Daoy (cell line): ENCODE measurements at regions not wholly inside any gene's neighbourhood (a gene's known extent, or its start where the extent isn't known, plus 50 kb on each side); places are given as distances from the start of the nearest gene placed in this dataset.
A peak's percentile ranks its signal among the peaks of the same experiment; 100 is the strongest.

Source experiments
- DNase-seq: peaks from one replicate; pipeline ENCODE4 v3.0.0-alpha.2; 2015; ENCODE audit warnings: low read depth

DNA sequence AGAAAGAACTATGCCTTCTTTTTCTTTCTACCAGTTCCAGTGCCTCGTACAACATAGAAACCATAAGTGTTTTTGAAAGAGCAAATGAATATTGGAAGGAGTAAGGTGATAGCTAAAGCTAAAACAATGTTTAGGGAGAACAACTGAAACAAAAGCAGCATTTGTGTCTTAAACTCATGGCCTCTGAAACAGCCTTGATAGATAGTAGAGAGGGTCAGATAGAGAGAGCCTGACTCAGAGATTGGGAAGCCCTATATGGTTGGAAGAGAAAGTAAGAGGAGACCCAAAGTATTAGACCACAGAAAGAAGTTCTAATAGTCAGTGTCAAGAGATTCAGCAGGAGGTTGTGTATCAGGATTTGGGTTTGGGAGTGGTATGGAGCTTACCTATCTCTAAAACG, 79.6 kb upstream of the IFNG-AS1 start:
- DNase-seq: peak; percentile 29

DNA sequence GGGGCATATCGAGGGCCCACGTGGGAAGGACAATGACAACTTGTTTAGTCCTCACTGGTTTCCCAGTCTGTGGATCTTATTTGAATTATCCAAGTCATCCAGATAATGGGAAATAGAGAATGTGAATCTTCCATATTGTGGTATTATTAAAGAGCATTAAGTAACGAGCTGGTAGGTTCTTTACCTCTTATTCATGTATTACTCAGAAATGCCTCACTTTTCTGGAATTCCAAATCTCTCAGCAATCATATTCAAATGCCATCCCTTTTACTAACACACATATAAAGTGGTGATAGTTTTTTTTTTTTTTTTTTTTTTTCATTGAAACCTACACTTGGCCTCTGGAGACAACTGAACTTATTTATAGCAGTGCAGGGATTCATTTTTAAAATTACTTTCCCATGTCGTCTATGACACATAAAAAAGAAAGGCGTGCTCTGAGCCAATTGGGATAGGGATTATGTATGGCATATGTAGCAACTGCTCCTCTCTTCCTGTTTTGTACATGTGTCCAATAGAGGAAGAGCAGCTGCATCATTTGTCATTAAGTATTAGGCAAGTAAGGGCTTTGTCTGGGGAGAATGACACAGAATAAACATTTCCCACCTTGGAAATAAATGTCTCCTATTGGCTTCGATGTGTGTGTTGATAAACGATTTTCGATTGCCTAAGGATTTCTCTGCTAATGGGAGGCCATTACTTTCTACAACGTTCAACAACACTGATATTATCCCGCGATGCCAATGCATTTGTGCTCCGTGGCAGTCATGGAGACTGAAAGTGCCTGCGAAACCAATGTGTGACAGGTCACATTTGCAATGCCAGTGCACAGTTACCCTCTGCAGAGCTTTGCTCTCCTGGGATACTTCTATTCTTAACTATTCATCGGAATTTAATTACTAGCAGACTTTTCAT, 78.6 kb upstream of the IFNG-AS1 start:
- DNase-seq: peak; percentile 78

- no peak for DNase-seq
These were observed 78.0 kb upstream of the IFNG-AS1 start for GRCh38 chr12:67911275-67911600.

DNA sequence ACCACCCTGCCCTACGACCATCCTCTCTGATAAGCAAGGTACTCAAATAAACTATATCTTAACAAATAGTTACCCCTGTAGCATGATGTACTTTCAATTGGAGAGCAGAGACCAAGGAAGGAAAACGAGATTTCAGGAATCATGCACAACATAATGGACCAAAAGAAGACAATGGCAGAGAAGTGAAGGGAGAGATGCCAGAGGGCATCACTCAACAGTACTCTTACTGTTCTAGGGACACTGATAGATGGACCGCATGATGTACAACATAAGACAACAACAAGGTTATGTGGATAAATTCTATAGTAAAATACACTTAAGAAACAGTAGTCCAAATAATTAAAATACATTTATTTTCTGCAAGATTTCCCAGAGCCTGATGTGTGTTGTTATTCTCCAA, 77.5 kb upstream of the IFNG-AS1 start:
- no peak for DNase-seq

DNA sequence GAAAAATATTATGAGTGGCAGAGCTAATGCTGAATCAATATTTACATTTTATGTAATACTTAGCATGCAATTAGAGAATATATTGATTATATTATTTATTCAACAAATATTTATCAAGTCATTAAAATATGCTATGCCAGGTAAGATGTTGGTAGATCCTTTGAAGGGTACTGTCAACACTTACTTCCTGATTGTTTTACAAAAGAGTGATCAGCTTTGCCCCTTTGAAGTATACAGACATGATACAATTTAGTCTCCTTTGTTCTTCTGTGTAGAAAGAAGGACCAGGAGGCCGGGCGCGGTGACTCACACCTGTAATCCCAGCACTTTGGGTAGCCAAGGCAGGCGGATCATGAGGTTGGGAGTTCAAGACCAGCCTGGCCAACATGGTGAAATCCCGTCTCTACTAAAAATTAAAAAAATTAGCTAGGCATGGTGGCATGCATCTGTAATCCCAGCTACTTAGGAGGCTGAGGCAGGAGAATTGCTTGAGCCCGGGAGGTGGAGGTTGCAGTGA, 73.9 kb upstream of the IFNG-AS1 start:
- DNase-seq: no peak

DNA sequence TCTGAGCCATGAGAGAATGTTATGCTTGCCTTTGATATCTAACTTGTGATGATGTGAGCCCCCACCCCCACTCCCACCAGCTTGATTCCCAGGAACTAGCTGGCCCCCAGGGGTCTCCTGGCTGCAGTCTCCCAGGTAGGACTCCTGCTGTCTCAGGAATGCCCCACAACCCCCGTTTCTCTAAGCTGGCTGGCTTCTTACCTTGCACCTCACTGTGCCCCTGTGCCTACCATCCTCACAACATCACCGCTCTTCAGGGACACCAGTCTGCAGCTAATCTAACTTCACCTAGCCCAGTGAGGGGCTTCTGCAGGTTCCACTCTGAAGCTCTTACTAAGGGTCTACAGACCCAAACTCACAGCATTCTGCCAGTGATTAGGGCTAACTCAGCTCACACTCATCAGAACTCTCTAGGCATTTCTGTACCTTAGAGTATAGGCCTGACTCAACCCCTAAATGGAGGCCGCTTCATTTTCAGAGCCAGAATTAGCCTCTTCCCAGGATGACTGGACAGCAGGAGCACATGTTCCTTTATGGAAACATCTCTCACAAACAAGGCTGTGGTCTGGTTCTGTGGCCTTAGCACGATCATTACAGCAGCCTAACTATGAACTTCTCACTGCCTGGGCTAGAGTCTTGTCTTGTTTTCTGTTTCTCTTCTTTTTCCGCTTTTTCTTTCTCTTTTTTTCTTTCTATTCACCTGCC, 72.8 kb upstream of the IFNG-AS1 start:
- peak; percentile 20 for DNase-seq

DNA sequence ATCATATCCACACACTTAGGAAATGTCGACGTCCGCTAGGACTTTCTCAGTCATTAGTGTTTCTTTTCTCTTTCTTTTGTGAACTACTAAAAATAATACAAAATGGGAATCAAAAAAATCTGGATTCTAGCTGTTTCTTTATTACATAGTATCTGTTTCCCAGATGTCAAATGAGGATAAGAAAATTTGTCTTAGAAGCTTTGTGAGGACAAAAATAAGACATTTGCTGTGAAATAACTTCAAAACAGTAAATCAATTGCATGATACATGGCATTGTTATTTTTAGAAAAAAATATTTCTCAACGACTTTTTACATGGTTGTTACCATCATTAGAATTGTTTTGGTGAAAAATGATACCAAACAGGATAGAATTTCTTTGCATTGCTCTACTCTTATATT, 71.4 kb upstream of the IFNG-AS1 start:
- DNase-seq: no peak

DNA sequence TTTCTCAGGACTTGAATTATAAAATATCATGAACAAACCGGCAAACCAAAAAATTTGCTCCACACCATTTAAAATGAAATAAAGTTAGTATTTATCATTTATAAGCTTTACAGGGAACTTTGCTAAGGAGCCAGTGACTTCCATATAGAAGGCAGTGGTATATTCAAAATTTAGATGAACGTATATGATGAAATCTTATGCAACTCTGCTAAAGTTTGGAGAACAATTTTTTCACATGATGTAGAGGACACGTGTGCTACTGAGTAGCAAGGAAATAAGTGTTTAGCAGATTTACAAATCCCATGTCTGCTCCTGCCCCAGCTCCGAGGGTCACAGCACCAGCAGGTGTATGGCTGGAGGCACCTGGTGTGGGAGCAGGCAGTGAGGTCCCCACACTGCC, 70.8 kb upstream of the IFNG-AS1 start:
- DNase-seq: no peak

DNA sequence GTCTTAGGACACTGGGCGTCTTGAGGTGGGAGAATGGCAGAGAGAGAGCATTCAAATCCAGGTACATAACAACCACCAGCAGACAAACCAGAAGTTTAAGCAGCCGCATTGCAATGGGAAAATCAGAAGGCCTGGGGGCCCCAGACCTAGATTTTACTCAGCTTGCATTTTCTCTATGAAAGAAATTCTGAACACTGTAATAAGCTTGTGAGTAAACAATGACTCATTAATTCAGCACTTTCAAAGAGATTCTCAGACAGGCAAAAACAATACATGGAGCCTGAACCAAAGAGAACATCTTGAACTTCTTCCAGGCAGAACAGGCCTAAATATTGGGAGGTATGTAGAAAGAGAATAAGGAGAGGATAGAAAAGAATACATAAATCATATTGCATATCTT, 69.8 kb upstream of the IFNG-AS1 start:
- no peak for DNase-seq

DNA sequence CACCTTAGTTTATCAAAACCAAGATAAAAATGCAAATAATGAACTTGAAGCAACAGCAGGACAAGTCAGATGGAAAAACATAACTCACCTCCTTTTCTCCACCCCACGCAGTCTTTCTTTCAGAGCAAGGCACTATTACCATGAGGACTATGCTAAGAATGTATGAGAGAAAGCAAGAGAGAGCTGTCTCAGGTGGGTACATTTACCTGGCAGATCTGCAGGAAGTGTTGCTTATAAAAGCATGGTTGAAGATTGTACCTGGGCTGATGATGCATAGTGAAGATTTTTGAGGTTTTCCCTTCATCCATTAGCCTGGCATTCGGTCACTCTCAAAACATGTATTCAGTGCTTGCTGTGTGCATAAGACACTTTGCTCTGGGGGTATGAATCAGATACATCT, 68.8 kb upstream of the IFNG-AS1 start:
- DNase-seq: no peak

- no peak for DNase-seq
These were observed 68.0 kb upstream of the IFNG-AS1 start for GRCh38 chr12:67921286-67921685.

DNA sequence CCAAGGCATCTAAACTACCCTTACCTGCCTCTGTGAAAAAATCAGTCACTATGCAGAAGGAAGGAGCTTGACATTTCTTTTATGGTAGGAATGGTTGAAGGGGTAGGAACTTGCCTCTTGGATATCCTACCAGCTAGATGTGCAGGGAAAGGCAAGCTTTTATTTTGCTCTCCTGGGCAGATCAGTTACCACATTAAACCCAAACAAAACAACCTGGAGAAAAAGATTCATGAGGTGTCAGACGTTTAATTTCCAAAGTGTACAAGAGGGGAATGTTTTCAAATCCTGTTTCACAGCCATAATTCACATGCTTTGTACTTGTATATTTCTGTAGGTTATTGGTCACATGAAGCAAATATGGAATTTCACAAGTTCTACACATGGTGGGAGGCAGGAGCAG, 67.0 kb upstream of the IFNG-AS1 start:
- no peak for DNase-seq

DNA sequence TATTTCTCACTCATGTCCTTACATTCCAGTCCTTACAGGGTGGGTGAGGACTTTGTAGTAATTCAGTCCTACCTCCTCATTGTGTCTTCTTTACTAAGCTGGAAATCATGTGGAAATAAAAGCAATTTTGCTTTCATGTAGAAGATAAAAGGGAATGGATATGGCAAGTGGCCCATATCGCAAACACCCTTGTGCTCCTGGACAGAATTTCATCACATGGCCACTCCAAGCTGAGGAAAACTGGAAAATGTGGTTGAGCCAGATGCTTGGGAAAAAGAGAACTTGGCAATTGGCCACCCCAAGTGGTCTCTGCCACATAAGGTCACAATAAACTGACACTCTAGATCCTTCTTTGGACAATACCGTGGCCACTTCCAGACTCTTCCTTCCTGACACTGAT, 64.2 kb upstream of the IFNG-AS1 start:
- DNase-seq: no peak

GRCh38 chr12:67925552-67925951, 63.7 kb upstream of the IFNG-AS1 start:
- DNase-seq: no peak

DNA sequence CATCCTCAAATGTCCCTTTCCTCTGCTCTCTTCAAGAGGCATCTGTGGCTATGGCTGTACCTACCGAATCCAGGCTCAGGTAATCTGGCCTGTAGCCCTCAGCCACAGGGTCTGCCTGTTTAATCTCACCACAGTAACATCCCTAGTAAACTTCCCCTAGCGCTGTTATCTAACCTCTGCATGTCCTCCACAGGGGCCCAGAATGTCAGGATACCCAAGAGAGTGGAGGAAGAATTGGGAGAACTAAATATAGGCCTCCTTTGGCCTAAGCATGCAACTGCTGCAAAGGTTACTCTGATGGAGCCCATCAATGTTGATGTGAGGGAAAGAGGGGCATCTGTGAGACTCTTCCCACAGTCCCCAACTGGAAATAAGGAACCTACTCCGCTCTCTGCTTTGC, 63.2 kb upstream of the IFNG-AS1 start:
- no peak for DNase-seq

DNA sequence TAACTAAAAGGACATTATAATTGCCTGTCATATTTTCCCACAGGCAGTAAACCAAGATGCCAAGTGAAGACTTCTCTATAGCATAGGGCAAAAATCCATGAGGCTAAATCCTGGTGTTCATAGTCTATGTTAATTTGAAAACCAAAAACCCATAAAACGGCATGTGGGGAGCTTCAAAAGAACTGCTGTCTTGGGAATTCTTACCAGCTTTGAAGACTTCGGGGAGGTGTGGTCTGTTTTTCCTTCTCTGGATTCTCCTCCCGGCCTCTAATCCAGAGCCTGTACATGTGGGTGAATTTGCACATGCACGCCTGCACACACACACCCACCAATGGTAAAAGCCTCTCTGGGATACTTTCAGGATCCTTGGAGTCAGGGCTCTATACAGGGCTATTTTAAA, 61.9 kb upstream of the IFNG-AS1 start:
- no peak for DNase-seq

- DNase-seq: no peak
These were observed 61.4 kb upstream of the IFNG-AS1 start for GRCh38 chr12:67927815-67928214.

- DNase-seq: no peak
These were observed 60.4 kb upstream of the IFNG-AS1 start for GRCh38 chr12:67928621-67929383.

GRCh38 chr12:67929384-67929772, 59.9 kb upstream of the IFNG-AS1 start:
- no peak for DNase-seq

GRCh38 chr12:67937822-67938221, 51.4 kb upstream of the IFNG-AS1 start:
- no peak for DNase-seq
